Upper lobe of right lung (tissue), 1 donor: ENCODE measurements at regions not wholly inside any gene's neighbourhood (a gene's known extent, or its start where the extent isn't known, plus 50 kb on each side); places are given as distances from the start of the nearest gene placed in this dataset.
A peak's percentile ranks its signal among the peaks of the same experiment; 100 is the strongest.

Source experiments
- ATAC-seq: fragments of 200-7000 bp; cut with Tn5 transposase; one replicate; pipeline ENCODE4 v1.9.1; 2020; ENCODE audit warnings: mild to moderate bottlenecking, moderate library complexity
- DNase-seq: peaks from one replicate; pipeline ENCODE4 v3.0.0-alpha.2; 2020
- H3K27ac ChIP-seq: fragments of 200-600 bp; one replicate; pipeline ENCODE4 v1.8.0; 2022
- H3K27me3 ChIP-seq: fragments of 200-600 bp; one replicate; pipeline ENCODE4 v1.8.0; 2022; ENCODE audit warnings: mild to moderate bottlenecking
- H3K36me3 ChIP-seq: fragments of 200-600 bp; one replicate; pipeline ENCODE4 v1.8.0; 2022
- H3K4me1 ChIP-seq: fragments of 200-600 bp; one replicate; pipeline ENCODE4 v1.8.0; 2022
- H3K4me3 ChIP-seq: fragments of 200-600 bp; one replicate; pipeline ENCODE4 v1.8.0; 2022; ENCODE audit warnings: mild to moderate bottlenecking
- H3K9me3 ChIP-seq: fragments of 200-600 bp; one replicate; pipeline ENCODE4 v1.8.0; 2022
- CTCF ChIP-seq: fragments of 200-600 bp; IDR thresholded peaks from one replicate; pipeline ENCODE4 v1.8.0; 2022; ENCODE audit warnings: antibody characterized with exemption
- intact Hi-C: fragments of 100-400 bp; cut with DNase I; formaldehyde crosslinking; loops from one replicate; pipeline ENCODE4 v1.11.0; 2022
- donor health status: DM: no; HTN: yes; CAD: no; lungs with severe emphysema.

GRCh38 chr4:81577392-81577791 is 105.7 kb upstream of the RASGEF1B start:
- peak; percentile 39 for ATAC-seq
- intact Hi-C loops, result no loop called here

GRCh38 chr4:81574991-81575390 is 103.3 kb upstream of the RASGEF1B start:
- ATAC-seq (no peak), DNase-seq (no peak)
- Histone ChIP-seq H3K27ac (no peak overlapping the region), H3K36me3 (no peaks in the 10 kb centered on the region), H3K4me3 (no peak overlapping the region), H3K27me3 (no peaks in the 10 kb centered on the region), H3K4me1 (no peaks in the 10 kb centered on the region), H3K9me3 (no peaks in the 10 kb centered on the region)
- intact Hi-C loops, result no loop called here
- TF ChIP-seq CTCF, result no peak

More at GRCh38 chr4:81577392-81577791, 105.7 kb upstream of the RASGEF1B start:
- no peak for DNase-seq
- no peaks in the 10 kb centered on the region for H3K36me3 ChIP-seq
- H3K27me3 ChIP-seq, result no peaks in the 10 kb centered on the region
- no peaks in the 10 kb centered on the region for H3K9me3 ChIP-seq
- no peaks in the 10 kb centered on the region for H3K4me1 ChIP-seq
- TF ChIP-seq CTCF, result no peak
- H3K27ac ChIP-seq, result no peak overlapping the region
- H3K4me3 ChIP-seq, result no peak overlapping the region

- ATAC-seq, result no peak
These were observed 102.1 kb upstream of the RASGEF1B start for GRCh38 chr4:81573840-81574239.

GRCh38 chr4:81572402-81572801 is 100.7 kb upstream of the RASGEF1B start:
- H3K27me3 ChIP-seq, result no peaks in the 10 kb centered on the region
- no peak for DNase-seq
- no peak overlapping the region for H3K27ac ChIP-seq
- no peaks in the 10 kb centered on the region for H3K9me3 ChIP-seq
- TF ChIP-seq CTCF, result no peak
- H3K4me1 ChIP-seq, result no peaks in the 10 kb centered on the region
- no peak overlapping the region for H3K4me3 ChIP-seq
- intact Hi-C loops, result no loop called here
- H3K36me3 ChIP-seq, result no peaks in the 10 kb centered on the region
- no peak for ATAC-seq

More at GRCh38 chr4:81573840-81574239, 102.1 kb upstream of the RASGEF1B start:
- no peaks in the 10 kb centered on the region for H3K36me3 ChIP-seq
- no peaks in the 10 kb centered on the region for H3K9me3 ChIP-seq
- DNase-seq, result no peak
- no peaks in the 10 kb centered on the region for H3K4me1 ChIP-seq
- intact Hi-C loops, result no loop called here
- H3K27me3 ChIP-seq, result no peaks in the 10 kb centered on the region
- H3K4me3 ChIP-seq, result no peak overlapping the region
- no peak for TF ChIP-seq CTCF
- H3K27ac ChIP-seq, result no peak overlapping the region

- DNase-seq (no peak), ATAC-seq (no peak)
- H3K27me3 ChIP-seq, result no peaks in the 10 kb centered on the region
- no peaks in the 10 kb centered on the region for H3K9me3 ChIP-seq
- no peaks in the 10 kb centered on the region for H3K36me3 ChIP-seq
- H3K4me1 ChIP-seq, result peaks cover 11% of the 10 kb centered on the region
- no peak overlapping the region for H3K4me3 ChIP-seq
- no peak for TF ChIP-seq CTCF
- intact Hi-C loops, result no loop called here
- no peak overlapping the region for H3K27ac ChIP-seq
These were observed 99.4 kb upstream of the RASGEF1B start for GRCh38 chr4:81571105-81571504.

GRCh38 chr4:81566161-81566591 is 94.5 kb upstream of the RASGEF1B start:
- H3K4me1 ChIP-seq, result peaks cover 23% of the 10 kb centered on the region
- no peaks in the 10 kb centered on the region for H3K9me3 ChIP-seq
- no peak for TF ChIP-seq CTCF
- DNase-seq, result no peak
- peak overlapping the region; percentile 35 for H3K4me3 ChIP-seq
- peak overlapping the region; percentile 85 for H3K27ac ChIP-seq
- intact Hi-C loops, result no loop called here
- ATAC-seq, result peak; percentile 79
- no peaks in the 10 kb centered on the region for H3K36me3 ChIP-seq
- H3K27me3 ChIP-seq, result no peaks in the 10 kb centered on the region
